H1 (cell line): ENCODE measurements at regions not wholly inside any gene's neighbourhood (a gene's known extent, or its start where the extent isn't known, plus 50 kb on each side); places are given as distances from the start of the nearest gene placed in this dataset.

Source experiments
- SIX5 ChIP-seq: IDR thresholded peaks from 2 replicates; pipeline ENCODE4 v1.6.1; 2011; ENCODE audit warnings: mild to moderate bottlenecking, low read depth, low read length
- TF ChIP-seq, protein P1 (sequence below): fragments of 300-600 bp; sonication (generic); IDR thresholded peaks from 2 replicates; pipeline ENCODE4 v1.7.1; 2012; ENCODE audit warnings: low read length, moderate library complexity, mild to moderate bottlenecking, inconsistent platforms; ENCODE audit not compliant: insufficient replicate concordance

DNA sequence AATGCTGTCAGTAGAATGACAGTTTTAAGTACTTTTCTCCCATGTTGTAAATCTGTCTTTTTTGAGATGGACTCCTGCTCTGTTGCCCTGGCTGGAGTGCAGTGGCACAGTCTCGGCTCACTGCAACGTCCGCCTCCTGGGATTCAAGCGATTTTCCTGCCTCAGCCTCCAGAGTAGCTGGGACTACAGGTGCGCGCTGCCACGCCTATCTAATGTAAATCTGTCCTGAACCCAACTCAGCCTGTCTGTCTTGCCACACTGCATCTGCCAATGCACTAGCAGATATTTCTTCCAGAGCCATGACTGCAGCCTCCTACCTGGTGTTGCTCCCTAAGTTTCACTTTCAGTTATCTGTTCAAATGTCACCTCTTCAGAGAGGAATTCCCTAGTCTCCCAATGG is 264.1 kb downstream of the PHF14 start (continued):
- TF ChIP-seq, protein P1, sequence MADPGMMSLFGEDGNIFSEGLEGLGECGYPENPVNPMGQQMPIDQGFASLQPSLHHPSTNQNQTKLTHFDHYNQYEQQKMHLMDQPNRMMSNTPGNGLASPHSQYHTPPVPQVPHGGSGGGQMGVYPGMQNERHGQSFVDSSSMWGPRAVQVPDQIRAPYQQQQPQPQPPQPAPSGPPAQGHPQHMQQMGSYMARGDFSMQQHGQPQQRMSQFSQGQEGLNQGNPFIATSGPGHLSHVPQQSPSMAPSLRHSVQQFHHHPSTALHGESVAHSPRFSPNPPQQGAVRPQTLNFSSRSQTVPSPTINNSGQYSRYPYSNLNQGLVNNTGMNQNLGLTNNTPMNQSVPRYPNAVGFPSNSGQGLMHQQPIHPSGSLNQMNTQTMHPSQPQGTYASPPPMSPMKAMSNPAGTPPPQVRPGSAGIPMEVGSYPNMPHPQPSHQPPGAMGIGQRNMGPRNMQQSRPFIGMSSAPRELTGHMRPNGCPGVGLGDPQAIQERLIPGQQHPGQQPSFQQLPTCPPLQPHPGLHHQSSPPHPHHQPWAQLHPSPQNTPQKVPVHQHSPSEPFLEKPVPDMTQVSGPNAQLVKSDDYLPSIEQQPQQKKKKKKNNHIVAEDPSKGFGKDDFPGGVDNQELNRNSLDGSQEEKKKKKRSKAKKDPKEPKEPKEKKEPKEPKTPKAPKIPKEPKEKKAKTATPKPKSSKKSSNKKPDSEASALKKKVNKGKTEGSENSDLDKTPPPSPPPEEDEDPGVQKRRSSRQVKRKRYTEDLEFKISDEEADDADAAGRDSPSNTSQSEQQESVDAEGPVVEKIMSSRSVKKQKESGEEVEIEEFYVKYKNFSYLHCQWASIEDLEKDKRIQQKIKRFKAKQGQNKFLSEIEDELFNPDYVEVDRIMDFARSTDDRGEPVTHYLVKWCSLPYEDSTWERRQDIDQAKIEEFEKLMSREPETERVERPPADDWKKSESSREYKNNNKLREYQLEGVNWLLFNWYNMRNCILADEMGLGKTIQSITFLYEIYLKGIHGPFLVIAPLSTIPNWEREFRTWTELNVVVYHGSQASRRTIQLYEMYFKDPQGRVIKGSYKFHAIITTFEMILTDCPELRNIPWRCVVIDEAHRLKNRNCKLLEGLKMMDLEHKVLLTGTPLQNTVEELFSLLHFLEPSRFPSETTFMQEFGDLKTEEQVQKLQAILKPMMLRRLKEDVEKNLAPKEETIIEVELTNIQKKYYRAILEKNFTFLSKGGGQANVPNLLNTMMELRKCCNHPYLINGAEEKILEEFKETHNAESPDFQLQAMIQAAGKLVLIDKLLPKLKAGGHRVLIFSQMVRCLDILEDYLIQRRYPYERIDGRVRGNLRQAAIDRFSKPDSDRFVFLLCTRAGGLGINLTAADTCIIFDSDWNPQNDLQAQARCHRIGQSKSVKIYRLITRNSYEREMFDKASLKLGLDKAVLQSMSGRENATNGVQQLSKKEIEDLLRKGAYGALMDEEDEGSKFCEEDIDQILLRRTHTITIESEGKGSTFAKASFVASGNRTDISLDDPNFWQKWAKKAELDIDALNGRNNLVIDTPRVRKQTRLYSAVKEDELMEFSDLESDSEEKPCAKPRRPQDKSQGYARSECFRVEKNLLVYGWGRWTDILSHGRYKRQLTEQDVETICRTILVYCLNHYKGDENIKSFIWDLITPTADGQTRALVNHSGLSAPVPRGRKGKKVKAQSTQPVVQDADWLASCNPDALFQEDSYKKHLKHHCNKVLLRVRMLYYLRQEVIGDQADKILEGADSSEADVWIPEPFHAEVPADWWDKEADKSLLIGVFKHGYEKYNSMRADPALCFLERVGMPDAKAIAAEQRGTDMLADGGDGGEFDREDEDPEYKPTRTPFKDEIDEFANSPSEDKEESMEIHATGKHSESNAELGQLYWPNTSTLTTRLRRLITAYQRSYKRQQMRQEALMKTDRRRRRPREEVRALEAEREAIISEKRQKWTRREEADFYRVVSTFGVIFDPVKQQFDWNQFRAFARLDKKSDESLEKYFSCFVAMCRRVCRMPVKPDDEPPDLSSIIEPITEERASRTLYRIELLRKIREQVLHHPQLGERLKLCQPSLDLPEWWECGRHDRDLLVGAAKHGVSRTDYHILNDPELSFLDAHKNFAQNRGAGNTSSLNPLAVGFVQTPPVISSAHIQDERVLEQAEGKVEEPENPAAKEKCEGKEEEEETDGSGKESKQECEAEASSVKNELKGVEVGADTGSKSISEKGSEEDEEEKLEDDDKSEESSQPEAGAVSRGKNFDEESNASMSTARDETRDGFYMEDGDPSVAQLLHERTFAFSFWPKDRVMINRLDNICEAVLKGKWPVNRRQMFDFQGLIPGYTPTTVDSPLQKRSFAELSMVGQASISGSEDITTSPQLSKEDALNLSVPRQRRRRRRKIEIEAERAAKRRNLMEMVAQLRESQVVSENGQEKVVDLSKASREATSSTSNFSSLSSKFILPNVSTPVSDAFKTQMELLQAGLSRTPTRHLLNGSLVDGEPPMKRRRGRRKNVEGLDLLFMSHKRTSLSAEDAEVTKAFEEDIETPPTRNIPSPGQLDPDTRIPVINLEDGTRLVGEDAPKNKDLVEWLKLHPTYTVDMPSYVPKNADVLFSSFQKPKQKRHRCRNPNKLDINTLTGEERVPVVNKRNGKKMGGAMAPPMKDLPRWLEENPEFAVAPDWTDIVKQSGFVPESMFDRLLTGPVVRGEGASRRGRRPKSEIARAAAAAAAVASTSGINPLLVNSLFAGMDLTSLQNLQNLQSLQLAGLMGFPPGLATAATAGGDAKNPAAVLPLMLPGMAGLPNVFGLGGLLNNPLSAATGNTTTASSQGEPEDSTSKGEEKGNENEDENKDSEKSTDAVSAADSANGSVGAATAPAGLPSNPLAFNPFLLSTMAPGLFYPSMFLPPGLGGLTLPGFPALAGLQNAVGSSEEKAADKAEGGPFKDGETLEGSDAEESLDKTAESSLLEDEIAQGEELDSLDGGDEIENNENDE = no peak
- no peak for TF ChIP-seq SIX5
